GM21515 (cell line): ENCODE measurements at regions not wholly inside any gene's neighbourhood (a gene's known extent, or its start where the extent isn't known, plus 50 kb on each side); places are given as distances from the start of the nearest gene placed in this dataset.
"Not testable (repeated sequence)": the region's sequence is repeated elsewhere in the genome, so short reads cannot be mapped to it uniquely, and the experiment has no call there.

Experiments
- ATAC-seq: cut with Tn5 transposase; IDR thresholded peaks from one replicate; pipeline ENCODE4 v1.9.1; 2021; ENCODE audit not compliant: unreplicated experiment

GRCh38 chr5:56688402-56688801 is 126.9 kb upstream of the MAP3K1 start:
- no peak for ATAC-seq

- ATAC-seq, result peak; percentile 44
Observed at GRCh38 chr5:56686337-56687195, 128.8 kb upstream of the MAP3K1 start.

- ATAC-seq, result no peak
Observed at GRCh38 chr5:56685503-56686217, 129.7 kb upstream of the MAP3K1 start.

GRCh38 chr5:56684159-56684558 is 131.2 kb upstream of the MAP3K1 start:
- no peak for ATAC-seq

- no peak for ATAC-seq
Observed at GRCh38 chr5:56683733-56684132, 131.6 kb upstream of the MAP3K1 start.

GRCh38 chr5:56683281-56683680 is 132.1 kb upstream of the MAP3K1 start:
- no peak for ATAC-seq

GRCh38 chr5:56681346-56681745 is 134.0 kb upstream of the MAP3K1 start:
- ATAC-seq, result no peak

- ATAC-seq, result no peak
Observed at GRCh38 chr5:56680731-56681130, 134.6 kb upstream of the MAP3K1 start.

- ATAC-seq, result no peak
Observed at GRCh38 chr5:56677690-56678305, 137.6 kb upstream of the MAP3K1 start.

- no peak for ATAC-seq
Observed at GRCh38 chr5:56676091-56676768, 139.1 kb upstream of the MAP3K1 start.

- ATAC-seq, result no peak
Observed at GRCh38 chr5:56674441-56674840, 140.9 kb upstream of the MAP3K1 start.

GRCh38 chr5:56673171-56673570 is 142.2 kb upstream of the MAP3K1 start:
- ATAC-seq, result no peak

- no peak for ATAC-seq
Observed at GRCh38 chr5:56671571-56671970, 143.8 kb upstream of the MAP3K1 start.

- ATAC-seq, result no peak
Observed at GRCh38 chr5:56670916-56671315, 144.4 kb upstream of the MAP3K1 start.

GRCh38 chr5:56669534-56670483 is 145.5 kb upstream of the MAP3K1 start:
- ATAC-seq, result peak; percentile 98

GRCh38 chr5:56668996-56669395 is 146.4 kb upstream of the MAP3K1 start:
- ATAC-seq, result no peak

GRCh38 chr5:56667692-56668091 is 147.7 kb upstream of the MAP3K1 start:
- ATAC-seq, result no peak

- ATAC-seq, result no peak
Observed at GRCh38 chr5:56666901-56667300, 148.4 kb upstream of the MAP3K1 start.

GRCh38 chr5:56665117-56665516 is 150.2 kb upstream of the MAP3K1 start:
- ATAC-seq, result not testable (repeated sequence)

- no peak for ATAC-seq
Observed at GRCh38 chr5:56664025-56664424, 151.3 kb upstream of the MAP3K1 start.
